Glutamatergic neuron (in vitro differentiated cells): ENCODE measurements at regions not wholly inside any gene's neighbourhood (a gene's known extent, or its start where the extent isn't known, plus 50 kb on each side); places are given as distances from the start of the nearest gene placed in this dataset.
A peak's percentile ranks its signal among the peaks of the same experiment; 100 is the strongest.

Experiments
- DNase-seq: peaks from one replicate; pipeline ENCODE4 v3.0.0; 2022
- H3K27ac Mint-ChIP-seq: one replicate; pipeline ENCODE4 v1.8.0; 2020; ENCODE audit warnings: mild to moderate bottlenecking, mixed read lengths, inconsistent platforms; ENCODE audit not compliant: unreplicated experiment
- H3K27me3 Mint-ChIP-seq: one replicate; pipeline ENCODE4 v1.8.0; 2020; ENCODE audit warnings: mild to moderate bottlenecking, moderate library complexity, mixed read lengths, inconsistent platforms; ENCODE audit not compliant: unreplicated experiment
- H3K36me3 Mint-ChIP-seq: one replicate; pipeline ENCODE4 v1.8.0; 2020; ENCODE audit warnings: mild to moderate bottlenecking, mixed read lengths, inconsistent platforms; ENCODE audit not compliant: unreplicated experiment
- H3K4me1 Mint-ChIP-seq: one replicate; pipeline ENCODE4 v1.8.0; 2020; ENCODE audit warnings: mild to moderate bottlenecking, low read depth, mixed read lengths, inconsistent platforms; ENCODE audit not compliant: unreplicated experiment
- H3K4me3 Mint-ChIP-seq: one replicate; pipeline ENCODE4 v1.8.0; 2020; ENCODE audit warnings: mild to moderate bottlenecking, mixed read lengths, inconsistent platforms; ENCODE audit not compliant: unreplicated experiment
- H3K9me3 Mint-ChIP-seq: one replicate; pipeline ENCODE4 v1.8.0; 2020; ENCODE audit warnings: mild to moderate bottlenecking, moderate library complexity, mixed read lengths, inconsistent platforms; ENCODE audit not compliant: unreplicated experiment
- TF ChIP-seq, protein P1 (sequence below): fragments of 200-600 bp; sonication (generic); IDR thresholded peaks from one replicate; pipeline ENCODE4 v1.5.0; 2021; ENCODE audit not compliant: partially characterized antibody, unreplicated experiment

DNA sequence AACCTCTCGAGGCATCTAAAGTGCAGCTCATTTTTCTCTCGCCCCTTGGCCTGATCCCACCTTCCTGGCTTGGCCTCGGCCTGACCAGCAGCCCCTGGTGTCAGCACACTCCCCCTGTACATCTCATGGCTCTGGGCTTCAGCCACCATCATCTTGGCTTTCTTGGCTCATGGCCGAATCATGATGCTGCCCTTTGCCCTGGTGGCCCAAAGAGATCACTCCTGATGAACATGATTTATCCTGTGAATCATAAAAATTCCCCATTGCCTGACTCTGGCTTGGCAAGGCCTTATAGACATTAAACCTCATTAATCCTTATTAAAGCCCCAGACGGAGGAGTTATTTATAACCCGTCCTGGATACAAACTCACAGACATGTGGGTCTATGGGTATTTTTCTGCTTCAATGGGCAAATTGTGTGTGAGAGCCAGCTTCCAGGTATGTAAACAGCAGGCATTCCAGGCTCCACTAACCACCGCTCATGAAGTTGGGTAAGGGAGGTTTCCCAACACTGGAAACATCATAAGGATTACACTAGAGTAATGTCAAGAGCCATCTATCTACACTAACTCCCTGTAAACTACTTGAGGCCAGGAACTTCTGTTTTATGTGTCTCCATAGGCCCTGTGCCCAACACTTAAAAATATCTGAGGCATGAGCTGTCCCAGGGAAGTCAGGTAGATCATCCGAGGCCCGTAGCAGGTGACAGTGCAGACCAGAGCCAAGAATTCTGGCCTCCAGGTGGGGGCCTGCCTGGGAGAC is 171.2 kb downstream of the TTC8 start:
- TF ChIP-seq, protein P1, sequence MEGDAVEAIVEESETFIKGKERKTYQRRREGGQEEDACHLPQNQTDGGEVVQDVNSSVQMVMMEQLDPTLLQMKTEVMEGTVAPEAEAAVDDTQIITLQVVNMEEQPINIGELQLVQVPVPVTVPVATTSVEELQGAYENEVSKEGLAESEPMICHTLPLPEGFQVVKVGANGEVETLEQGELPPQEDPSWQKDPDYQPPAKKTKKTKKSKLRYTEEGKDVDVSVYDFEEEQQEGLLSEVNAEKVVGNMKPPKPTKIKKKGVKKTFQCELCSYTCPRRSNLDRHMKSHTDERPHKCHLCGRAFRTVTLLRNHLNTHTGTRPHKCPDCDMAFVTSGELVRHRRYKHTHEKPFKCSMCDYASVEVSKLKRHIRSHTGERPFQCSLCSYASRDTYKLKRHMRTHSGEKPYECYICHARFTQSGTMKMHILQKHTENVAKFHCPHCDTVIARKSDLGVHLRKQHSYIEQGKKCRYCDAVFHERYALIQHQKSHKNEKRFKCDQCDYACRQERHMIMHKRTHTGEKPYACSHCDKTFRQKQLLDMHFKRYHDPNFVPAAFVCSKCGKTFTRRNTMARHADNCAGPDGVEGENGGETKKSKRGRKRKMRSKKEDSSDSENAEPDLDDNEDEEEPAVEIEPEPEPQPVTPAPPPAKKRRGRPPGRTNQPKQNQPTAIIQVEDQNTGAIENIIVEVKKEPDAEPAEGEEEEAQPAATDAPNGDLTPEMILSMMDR, result no peak
- Mint-ChIP-seq H3K9me3 (peaks cover 3% of the 10 kb centered on the region), H3K4me3 (no peak overlapping the region), H3K27me3 (peaks cover 3% of the 10 kb centered on the region), H3K4me1 (no peaks in the 10 kb centered on the region), H3K27ac (no peak overlapping the region), H3K36me3 (peaks cover 5% of the 10 kb centered on the region)
- DNase-seq, result no peak

DNA sequence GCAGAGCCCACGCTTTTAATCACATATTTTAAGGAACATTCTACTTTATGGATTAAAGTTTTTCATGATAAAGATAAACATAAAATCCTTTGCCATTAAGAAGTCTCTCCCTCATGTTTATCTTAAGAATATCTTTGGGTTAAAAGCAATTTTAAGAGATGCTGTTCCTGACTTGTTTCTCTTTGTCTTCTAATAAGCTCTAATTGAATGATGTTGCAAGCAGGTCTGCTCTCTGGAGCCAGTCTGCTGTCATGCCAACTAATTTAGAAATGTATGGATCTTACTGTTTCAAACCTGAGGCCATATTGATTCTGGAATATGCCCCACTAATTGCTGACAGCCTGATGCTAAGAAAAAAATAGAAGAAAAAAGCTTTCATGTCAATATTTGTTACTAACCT is 173.6 kb downstream of the TTC8 start:
- H3K4me1 Mint-ChIP-seq, result no peaks in the 10 kb centered on the region

DNA sequence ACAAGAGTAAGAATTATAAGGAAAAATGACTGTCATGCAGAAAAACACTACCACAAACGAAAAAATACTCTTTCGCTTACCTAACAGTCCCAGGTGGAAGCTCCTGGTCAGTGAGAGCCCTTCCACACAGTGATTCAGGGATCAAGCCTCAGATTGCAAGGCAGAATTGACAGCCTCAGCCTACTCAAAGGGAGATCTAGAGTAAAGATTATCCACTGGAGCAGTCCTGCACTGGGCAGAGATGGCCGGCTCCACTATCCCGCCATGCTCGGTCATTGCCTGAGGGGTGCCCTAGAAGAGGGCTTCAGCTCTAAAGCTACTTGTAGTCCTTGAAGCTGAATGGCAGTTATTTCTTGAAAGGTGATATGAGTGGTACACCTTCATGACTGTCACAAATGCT is 174.7 kb downstream of the TTC8 start:
- H3K36me3 Mint-ChIP-seq, result no peaks in the 10 kb centered on the region
- H3K4me1 Mint-ChIP-seq, result no peaks in the 10 kb centered on the region
- TF ChIP-seq, protein P1, result no peak
- no peak overlapping the region for H3K27ac Mint-ChIP-seq
- DNase-seq, result no peak
- peaks cover 6% of the 10 kb centered on the region for H3K9me3 Mint-ChIP-seq
- H3K4me3 Mint-ChIP-seq, result no peak overlapping the region
- H3K27me3 Mint-ChIP-seq, result peaks cover 1% of the 10 kb centered on the region

More for the DNA sequence above, 173.6 kb downstream of the TTC8 start:
- peaks cover 5% of the 10 kb centered on the region for H3K9me3 Mint-ChIP-seq
- TF ChIP-seq, protein P1, result no peak
- H3K4me3 Mint-ChIP-seq, result no peak overlapping the region
- H3K36me3 Mint-ChIP-seq, result peaks cover 5% of the 10 kb centered on the region
- DNase-seq, result no peak
- peak overlapping the region; percentile 63 for H3K27ac Mint-ChIP-seq
- peaks cover 1% of the 10 kb centered on the region for H3K27me3 Mint-ChIP-seq

DNA sequence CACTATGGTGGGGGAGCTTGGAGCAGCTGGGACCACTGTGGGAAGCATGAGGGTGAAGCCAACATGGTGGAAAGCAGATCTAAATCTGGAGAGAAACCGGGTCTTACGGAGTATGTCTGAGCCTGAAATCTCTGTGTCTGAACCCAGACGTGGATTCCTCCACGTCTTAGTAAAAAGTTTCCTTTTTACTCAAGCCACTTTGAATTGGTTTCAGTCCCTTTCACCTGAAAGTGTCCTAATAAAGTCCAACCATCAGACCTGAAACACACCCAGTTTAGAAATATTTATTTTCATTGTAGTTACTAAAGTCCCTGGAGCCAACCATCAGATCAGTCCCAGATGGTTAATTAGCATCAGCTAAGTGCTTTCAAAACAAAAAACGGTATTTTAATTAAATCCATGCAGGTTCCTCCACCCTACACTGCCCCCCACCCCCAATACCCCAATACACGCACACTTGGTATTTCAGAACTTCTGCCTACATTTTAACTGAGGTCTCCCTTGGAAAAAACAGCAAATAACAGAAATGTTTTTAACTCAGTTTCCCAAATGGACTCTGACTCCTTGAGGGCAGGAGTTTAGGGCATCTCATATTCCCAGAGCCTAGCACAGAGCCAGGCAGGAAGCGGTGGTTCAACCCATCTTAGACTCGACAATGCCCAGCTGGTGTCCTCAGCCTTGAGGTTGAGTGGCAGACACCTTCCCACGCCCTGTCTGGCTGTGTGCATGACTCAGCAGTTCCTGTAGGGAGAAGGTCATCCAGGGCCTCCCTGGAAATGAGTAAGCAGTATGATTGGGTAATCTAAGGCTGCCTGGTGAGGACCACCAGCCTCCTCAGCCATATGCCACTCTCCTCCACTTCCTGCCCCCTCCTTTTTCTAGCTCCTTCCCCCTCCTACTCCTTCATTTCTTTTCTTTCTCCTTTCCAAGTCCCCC is 175.8 kb downstream of the TTC8 start:
- no peaks in the 10 kb centered on the region for H3K4me1 Mint-ChIP-seq
- peaks cover 1% of the 10 kb centered on the region for H3K27me3 Mint-ChIP-seq
- peak; percentile 30 for DNase-seq
- H3K9me3 Mint-ChIP-seq, result peaks cover 6% of the 10 kb centered on the region
- no peak overlapping the region for H3K4me3 Mint-ChIP-seq
- H3K27ac Mint-ChIP-seq, result no peak overlapping the region
- no peaks in the 10 kb centered on the region for H3K36me3 Mint-ChIP-seq
- TF ChIP-seq, protein P1, result no peak
